ENCODE measurements at regions not wholly inside any gene's neighbourhood (a gene's known extent, or its start where the extent isn't known, plus 50 kb on each side); places are given as distances from the start of the nearest gene placed in this dataset.
"Not testable (repeated sequence)": the region's sequence is repeated elsewhere in the genome, so short reads cannot be mapped to it uniquely, and the experiment has no call there.

DNA sequence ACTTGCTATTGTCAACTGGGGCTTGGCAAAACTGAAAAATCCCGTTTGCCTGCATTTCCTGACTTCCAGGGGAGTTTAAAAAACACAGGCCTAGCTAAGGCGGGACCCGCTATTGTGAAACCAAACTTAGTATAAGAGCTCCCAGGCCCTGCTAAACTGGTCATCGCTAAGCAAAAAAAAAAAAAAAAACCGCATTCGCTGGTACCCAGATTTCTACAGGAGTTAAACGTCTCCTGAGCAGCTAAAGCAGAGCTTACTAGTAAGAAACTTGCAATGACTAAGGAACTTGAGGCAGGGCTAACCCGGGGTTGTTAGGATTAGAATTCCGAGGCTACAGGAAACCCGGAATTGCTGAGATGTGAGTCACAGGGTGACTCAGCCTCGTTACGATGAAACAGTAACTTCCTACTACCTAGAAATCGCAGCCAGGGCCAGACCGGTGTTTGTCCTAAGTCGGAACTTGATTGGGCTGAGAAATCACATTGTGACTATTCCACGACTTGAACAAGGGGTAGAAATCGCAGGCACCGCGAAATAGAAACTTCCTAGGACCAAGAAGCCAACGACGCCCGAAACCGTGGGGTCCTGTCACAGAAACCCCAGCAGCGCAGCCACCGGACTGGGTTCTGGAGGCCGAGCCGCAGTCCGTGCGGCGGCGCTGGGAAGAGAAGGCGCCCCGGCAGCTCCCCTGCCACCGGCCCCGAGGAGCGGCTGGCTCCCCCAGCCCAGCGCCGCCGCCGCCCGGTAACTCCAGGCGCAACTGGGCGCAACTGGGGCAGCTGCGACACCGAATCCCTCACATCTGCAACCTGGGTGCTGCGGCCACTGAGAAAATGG lies 89.4 kb downstream of the ANXA2R start:
- peak; percentile 85 for ATAC-seq
- intact Hi-C loops (cut with micrococcal nuclease) = no loop called here
- peak; percentile 55 for DNase-seq

DNA sequence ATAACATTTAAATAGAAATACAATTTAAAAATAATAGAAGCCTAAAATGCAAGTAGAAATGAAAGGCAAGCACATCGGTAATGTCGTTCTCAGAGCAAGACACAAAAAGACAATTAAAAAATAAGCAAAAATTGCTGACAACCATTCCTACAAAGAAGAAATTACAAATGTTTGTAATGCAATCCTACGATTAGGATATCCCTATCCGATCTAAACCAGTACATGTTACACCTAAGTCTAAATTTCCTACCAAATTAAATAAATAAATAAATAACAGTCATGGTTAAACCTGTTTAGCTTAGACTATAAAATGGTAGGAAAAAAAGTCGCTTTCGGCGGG lies 90.0 kb downstream of the ANXA2R start:
- ATAC-seq (no peak), DNase-seq (no peak)
- intact Hi-C loops (cut with micrococcal nuclease) = no loop called here

- ATAC-seq (peak; percentile 66), DNase-seq (peak; percentile 58)
Observed at GRCh38 chr5:42949348-42950115, 90.6 kb downstream of the ANXA2R start.

DNA sequence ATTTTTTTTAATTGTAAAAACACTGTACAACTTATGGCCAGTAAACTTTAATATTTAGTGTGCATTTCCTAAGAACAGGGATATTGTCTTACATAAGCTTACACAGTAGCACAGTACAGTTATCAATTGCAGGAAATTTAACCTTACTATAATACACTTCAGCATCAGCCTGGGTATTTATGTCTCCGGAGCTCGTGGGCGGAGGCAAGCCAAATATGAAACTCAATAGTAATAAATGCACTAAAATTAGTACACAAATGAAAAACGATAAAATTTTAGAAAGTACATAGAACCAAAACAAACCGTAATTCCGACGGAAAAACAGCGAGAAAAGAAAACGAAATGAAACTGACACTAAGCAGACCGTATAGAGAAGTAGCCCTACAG lies 91.2 kb downstream of the ANXA2R start:
- ATAC-seq = no peak
- intact Hi-C loops (cut with micrococcal nuclease) = no loop called here

More at GRCh38 chr5:42949348-42950115, 90.6 kb downstream of the ANXA2R start:
- intact Hi-C loops (cut with micrococcal nuclease) = no loop called here

DNA sequence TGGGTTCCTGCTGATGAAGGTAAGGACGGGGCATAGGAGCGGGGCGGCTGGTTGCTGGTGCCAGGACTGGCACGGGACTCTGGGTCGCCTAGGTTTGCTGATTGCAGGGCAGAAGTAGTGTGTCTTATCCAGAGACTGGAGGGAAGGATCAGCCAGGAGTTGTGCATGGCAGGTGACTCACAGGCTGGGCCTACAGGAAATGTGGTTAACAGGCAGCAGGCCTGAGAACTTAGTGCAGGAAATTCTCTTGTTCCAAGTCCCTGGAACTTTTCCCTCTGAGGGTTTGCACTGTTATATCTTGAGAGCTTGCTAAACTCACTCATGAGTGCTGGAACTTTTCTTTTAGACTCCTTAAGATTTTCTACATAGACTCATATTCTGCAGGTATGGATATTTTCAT lies 95.1 kb downstream of the ANXA2R start:
- intact Hi-C loops (cut with micrococcal nuclease) = no loop called here
- no peak for DNase-seq
- no peak for ATAC-seq

More for the DNA sequence above, 91.2 kb downstream of the ANXA2R start:
- DNase-seq = no peak

DNA sequence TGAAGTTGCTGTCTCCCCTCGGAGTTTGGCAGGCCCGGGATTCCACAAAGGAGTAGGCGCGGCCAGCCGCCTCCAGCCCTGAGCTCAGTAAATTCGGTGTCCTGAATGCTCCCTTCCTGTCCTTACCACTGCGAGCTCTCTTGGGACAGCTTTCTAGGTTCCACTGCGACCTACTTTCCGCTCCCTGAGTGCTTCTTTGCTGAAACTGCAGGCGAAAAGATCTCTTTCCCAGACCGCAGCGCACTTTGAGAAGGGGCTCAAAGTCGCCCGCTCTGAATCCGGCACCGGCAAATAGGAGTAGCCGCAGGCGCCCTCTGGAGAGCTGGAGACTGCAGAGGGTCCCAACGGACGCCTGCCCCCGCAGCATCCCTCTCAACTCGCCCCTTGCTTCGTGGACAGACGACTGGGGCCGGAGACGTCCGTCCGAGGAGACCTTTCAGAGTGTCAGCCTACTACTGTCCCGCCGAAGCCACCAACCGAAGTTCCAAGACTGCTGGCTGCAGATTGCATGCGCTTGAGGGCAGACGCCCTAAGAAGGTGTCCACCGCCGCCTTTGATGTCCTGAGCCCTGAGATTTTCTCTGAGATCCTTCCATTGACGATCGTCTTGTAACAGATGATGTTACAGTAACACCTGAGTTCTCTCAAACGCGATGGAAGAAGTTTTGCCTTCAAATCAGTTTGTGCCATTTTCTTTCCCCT lies 96.0 kb downstream of the ANXA2R start:
- ATAC-seq = peak; percentile 57
- intact Hi-C loops (cut with micrococcal nuclease) = no loop called here
- no peak for DNase-seq

DNA sequence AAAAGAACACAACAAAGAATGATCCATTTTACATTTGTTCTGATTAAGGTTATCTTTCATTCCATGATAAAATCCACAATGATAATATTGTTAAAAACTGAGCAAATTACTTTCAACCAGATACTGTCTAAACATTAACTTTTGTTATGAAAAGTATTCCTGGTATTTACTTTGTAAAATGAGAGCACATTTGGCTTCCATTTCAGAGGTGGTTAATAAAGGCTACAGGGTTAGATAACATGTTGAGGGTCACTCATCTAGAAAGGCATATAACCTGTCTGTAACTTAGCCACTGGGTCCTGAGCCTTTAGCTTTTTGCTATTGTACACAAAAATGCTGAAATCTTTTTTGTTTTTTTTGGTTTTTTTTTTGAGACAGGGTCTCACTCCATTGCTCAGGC lies 99.3 kb downstream of the ANXA2R start:
- intact Hi-C loops (cut with micrococcal nuclease) = no loop called here
- ATAC-seq = no peak
- DNase-seq = no peak

DNA sequence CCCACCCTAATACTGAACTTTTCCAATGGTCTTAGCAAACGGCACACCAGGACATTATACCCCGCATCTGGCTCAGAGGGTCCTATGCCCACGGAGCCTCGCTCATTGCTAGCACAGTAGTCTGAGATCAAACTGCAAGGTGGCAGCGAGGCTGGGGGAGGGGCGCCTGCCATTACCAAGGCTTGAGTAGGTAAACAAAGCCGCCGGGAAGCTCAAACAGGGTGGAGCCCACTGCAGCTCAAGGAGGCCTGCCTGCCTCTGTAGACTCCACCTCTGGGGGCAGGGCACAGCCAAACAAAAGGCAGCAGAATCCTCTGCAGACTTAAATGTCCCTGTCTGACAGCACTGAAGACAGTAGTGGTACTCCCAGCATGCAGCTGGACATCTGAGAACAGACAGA lies 108.1 kb downstream of the ANXA2R start:
- intact Hi-C loops (cut with micrococcal nuclease); ATAC-seq; DNase-seq: not testable (repeated sequence)

DNA sequence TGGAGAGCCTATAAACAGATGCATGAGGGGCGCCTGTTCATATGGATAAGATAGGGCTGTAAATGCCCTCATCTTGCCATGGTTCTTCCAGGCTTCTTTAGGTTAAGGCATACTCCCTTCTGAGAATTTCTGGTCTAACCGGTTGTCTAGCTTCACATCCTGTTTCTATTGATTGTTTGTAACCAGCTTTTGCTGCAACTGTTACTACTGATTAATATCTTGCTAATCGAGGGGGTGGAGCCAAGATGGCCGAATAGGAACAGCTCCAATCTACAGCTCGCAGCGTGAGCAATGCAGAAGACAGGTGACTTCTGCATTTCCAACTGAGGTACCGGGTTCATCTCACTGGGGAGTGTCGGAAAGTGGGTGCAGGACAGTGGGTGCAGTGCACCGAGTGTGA lies 108.7 kb downstream of the ANXA2R start:
- DNase-seq; ATAC-seq; intact Hi-C loops (cut with micrococcal nuclease): not testable (repeated sequence)

- no peak for DNase-seq
- ATAC-seq = no peak
- intact Hi-C loops (cut with micrococcal nuclease) = no loop called here
Observed at GRCh38 chr5:42930934-42931333, 109.2 kb downstream of the ANXA2R start.

DNA sequence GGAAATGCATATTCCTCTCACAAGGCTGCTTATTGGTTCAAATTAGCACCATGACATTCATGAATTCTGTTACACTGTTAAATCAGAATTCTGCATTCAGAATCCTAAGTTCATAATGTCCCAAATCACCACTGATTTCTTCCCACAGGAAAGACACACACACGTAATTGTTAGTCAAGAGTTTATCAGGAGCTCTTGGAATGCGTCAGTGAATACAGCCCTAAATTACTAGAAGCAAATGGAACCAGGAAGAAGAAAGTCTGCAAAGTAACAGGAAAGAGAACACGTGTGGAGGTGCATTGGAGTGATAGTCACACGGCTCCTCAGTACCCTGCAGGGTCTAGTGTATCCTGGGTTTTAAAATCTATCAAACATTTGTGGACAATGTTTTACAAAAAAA lies 110.2 kb downstream of the ANXA2R start:
- intact Hi-C loops (cut with micrococcal nuclease) = no loop called here
- ATAC-seq = no peak
- DNase-seq = no peak

DNA sequence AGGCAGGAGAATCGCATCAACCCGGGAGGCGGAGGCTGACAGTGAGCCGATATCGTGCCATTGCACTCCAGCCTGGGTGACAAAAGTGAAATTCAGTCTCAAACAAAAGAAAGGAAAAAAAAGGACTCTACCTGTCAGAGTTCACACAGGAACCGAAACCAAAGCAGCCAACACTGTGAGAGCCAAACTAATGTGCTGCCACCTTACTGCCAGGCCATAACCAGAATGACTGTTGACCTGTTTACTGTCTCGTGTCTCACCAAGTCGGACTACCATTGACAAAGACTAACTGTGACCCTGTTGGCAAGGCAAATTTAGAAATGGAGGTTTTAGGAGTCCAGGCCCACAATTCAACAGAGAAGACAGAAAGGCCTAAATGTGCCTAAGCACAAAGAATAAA lies 112.4 kb downstream of the ANXA2R start:
- no peak for DNase-seq
- intact Hi-C loops (cut with micrococcal nuclease) = no loop called here
- no peak for ATAC-seq

DNA sequence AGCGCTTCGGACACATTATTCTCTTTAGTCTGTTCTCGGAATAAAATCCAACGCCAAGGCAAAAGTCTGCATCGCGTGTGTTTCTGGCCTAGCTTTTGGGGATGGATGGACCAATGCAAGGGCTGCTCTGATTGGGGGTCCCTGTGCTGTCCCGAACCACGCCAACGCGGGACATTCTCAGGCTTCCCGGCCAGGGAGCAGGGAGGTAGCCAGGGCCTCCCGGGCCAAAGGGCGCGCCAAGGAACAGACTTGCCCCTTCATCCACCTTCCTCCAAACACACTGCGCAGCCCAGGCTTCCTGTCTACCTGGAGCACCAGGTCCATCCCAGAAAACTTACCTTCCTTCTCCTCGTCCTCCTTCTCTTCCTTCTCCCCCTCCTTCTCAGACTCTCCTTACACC lies 113.0 kb upstream of the SELENOP start:
- DNase-seq (no peak), ATAC-seq (no peak)
- intact Hi-C loops (cut with micrococcal nuclease) = no loop called here

- ATAC-seq (no peak), DNase-seq (no peak)
- intact Hi-C loops (cut with micrococcal nuclease) = no loop called here
Observed at GRCh38 chr5:42924226-42924625, 112.5 kb upstream of the SELENOP start.

- ATAC-seq (no peak), DNase-seq (no peak)
- intact Hi-C loops (cut with micrococcal nuclease) = no loop called here
Observed at GRCh38 chr5:42923710-42924109, 112.0 kb upstream of the SELENOP start.

DNA sequence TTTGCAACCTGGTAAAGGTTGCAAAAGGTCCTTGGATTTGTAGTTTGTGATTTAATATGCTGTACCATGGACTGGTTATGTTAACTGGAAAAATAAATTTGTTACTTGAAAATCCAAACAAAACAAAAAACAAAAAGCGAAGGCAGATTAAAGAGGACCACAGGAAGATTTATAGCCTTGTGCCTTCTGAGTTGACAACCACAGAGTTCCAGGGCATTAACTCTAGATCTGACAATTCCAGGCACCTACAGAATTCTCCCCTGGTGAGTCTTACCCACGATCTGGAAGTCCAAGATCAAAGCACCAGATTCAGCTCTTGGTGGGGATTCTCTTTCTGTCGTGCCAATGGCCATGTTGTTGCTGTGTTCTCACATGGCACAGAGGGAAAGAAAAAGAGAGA lies 107.9 kb upstream of the SELENOP start:
- DNase-seq (no peak), ATAC-seq (no peak)
- intact Hi-C loops (cut with micrococcal nuclease) = no loop called here

DNA sequence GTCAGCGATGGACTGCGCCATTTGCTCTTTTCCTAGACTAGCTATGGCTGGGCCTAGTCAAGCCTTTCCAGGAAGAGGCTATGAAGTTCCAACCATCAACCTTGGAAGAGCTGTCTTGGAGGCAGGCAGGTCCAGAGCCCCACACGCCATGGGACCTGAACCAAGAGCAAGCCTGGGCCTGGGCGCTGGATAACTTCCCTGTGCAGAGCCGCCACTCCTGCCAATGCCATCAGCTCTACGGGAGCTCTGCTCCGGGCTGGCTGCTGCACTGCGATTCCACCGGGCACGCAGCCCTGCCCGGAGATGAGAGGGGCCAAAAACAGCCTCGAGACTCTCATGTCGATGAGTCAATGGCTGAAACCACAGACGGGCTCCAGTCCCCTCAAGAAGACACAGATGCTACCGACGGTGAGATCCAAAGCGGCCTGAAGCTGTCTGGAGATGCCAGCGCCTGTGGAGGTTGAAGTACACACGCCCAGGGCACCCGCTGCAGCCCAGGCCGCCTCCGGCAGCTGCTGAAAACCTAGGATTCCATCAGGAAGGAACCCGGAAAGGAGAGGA lies 103.7 kb upstream of the SELENOP start:
- DNase-seq = no peak
- intact Hi-C loops (cut with micrococcal nuclease) = no loop called here
- ATAC-seq = no peak

- DNase-seq (no peak), ATAC-seq (no peak)
- intact Hi-C loops (cut with micrococcal nuclease) = no loop called here
Observed at GRCh38 chr5:42912184-42912798, 100.6 kb upstream of the SELENOP start.

Data from left ventricle myocardium superior (tissue), 1 donor.